GM13977 (cell line): ENCODE measurements at regions not wholly inside any gene's neighbourhood (a gene's known extent, or its start where the extent isn't known, plus 50 kb on each side); places are given as distances from the start of the nearest gene placed in this dataset.

Experiments
- DNase-seq: peaks from one replicate; pipeline ENCODE4 v3.0.0; 2012; ENCODE audit warnings: low spot score
- in situ Hi-C: fragments of 300-500 bp; cut with MboI; formaldehyde crosslinking; loops from one replicate; pipeline ENCODE4 v1.12.0; 2022; ENCODE audit warnings: low sequenced_read_pairs, low pct_unique_long_range_greater_than_20kb, mixed read lengths, inconsistent platforms; ENCODE audit not compliant: unreplicated experiment
- TF ChIP-seq, protein P1 (sequence below): IDR thresholded peaks from 2 replicates; pipeline ENCODE4 v1.5.1; 2012; ENCODE audit warnings: mild to moderate bottlenecking, control low read depth; ENCODE audit not compliant: insufficient read depth; ENCODE audit errors: extremely low read depth, missing control alignments

GRCh38 chr9:16074963-16075362 is 522.1 kb downstream of the CCDC171 start:
- TF ChIP-seq, protein P1, sequence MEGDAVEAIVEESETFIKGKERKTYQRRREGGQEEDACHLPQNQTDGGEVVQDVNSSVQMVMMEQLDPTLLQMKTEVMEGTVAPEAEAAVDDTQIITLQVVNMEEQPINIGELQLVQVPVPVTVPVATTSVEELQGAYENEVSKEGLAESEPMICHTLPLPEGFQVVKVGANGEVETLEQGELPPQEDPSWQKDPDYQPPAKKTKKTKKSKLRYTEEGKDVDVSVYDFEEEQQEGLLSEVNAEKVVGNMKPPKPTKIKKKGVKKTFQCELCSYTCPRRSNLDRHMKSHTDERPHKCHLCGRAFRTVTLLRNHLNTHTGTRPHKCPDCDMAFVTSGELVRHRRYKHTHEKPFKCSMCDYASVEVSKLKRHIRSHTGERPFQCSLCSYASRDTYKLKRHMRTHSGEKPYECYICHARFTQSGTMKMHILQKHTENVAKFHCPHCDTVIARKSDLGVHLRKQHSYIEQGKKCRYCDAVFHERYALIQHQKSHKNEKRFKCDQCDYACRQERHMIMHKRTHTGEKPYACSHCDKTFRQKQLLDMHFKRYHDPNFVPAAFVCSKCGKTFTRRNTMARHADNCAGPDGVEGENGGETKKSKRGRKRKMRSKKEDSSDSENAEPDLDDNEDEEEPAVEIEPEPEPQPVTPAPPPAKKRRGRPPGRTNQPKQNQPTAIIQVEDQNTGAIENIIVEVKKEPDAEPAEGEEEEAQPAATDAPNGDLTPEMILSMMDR = no peak
- in situ Hi-C loops = no loop called here
- DNase-seq = no peak

DNA sequence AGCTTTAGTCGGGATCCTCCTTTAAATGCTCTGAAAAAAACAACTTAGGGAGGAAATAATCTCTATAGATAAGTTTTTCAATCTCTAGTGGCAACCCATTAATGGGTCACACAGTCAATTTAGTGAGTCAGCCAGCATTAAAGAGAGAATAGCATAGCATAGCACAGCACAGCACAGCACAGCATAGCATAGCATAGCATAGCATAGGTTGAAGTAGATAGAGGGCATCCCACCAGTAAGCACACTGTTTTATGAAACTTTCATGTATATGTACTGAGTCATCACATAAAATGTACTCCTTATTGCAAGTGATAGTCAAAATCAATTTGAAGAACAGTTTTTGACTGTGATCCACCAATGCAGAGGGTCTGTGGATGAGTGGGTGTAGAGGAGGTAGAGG is 522.9 kb downstream of the CCDC171 start:
- TF ChIP-seq, protein P1 = no peak
- DNase-seq = no peak
- in situ Hi-C loops = no loop called here

GRCh38 chr9:16076511-16076910 is 523.7 kb downstream of the CCDC171 start:
- no peak for DNase-seq
- TF ChIP-seq, protein P1 = no peak
- in situ Hi-C loops = no loop called here

DNA sequence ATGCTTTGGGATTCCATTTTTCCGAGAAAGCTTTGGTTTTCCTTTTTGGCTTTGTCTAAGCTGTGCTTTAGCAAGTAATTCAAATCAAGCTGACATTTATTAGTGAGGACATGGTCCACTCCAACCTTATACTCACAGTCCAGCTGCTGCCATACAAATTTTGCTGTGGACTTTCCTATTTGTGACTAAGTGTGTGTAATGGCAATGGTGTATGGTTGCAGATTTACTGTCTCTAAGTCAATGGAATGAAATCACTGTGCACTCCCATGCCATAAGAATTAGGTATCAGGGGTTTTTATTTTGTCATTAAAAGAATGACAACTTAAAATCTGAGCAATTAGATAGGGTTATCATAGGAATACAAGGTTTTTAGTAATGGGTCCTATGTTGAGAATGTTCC is 530.0 kb downstream of the CCDC171 start:
- in situ Hi-C loops = no loop called here
- DNase-seq = no peak
- TF ChIP-seq, protein P1 = no peak

GRCh38 chr9:16085167-16085726 is 532.4 kb downstream of the CCDC171 start:
- TF ChIP-seq, protein P1 = no peak
- no peak for DNase-seq
- in situ Hi-C loops = no loop called here

GRCh38 chr9:16090907-16091629 is 538.2 kb downstream of the CCDC171 start:
- DNase-seq = no peak
- TF ChIP-seq, protein P1 = no peak
- in situ Hi-C loops = no loop called here
